Loucy (cell line): ENCODE measurements at regions not wholly inside any gene's neighbourhood (a gene's known extent, or its start where the extent isn't known, plus 50 kb on each side); places are given as distances from the start of the nearest gene placed in this dataset.
"Not testable (repeated sequence)": the region's sequence is repeated elsewhere in the genome, so short reads cannot be mapped to it uniquely, and the experiment has no call there.

Source experiments
- H2AFZ ChIP-seq: fragments of 200-600 bp; sonication (generic); 2 replicates; pipeline ENCODE4 v1.6.0; 2016; ENCODE audit warnings: antibody characterized with exemption, mild to moderate bottlenecking, low read length, moderate library complexity
- H3F3A ChIP-seq: fragments of 200-600 bp; 2 replicates; pipeline ENCODE4 v1.6.0; 2016; ENCODE audit warnings: antibody characterized with exemption, low read depth, mild to moderate bottlenecking
- H3K27me3 ChIP-seq: fragments of 200-600 bp; sonication (generic); 2 replicates; pipeline ENCODE4 v1.6.1; 2014; ENCODE audit warnings: low read length, mild to moderate bottlenecking; ENCODE audit not compliant: insufficient read depth, poor library complexity, severe bottlenecking
- H3K36me3 ChIP-seq: fragments of 200-600 bp; sonication (generic); 2 replicates; pipeline ENCODE4 v1.6.1; 2016; ENCODE audit warnings: low read length; ENCODE audit not compliant: insufficient read depth
- H3K4me1 ChIP-seq: fragments of 200-600 bp; sonication (generic); 2 replicates; pipeline ENCODE4 v1.5.1; 2014; ENCODE audit warnings: low read length, mild to moderate bottlenecking; ENCODE audit not compliant: insufficient read depth, poor library complexity, severe bottlenecking
- H3K4me2 ChIP-seq: fragments of 200-600 bp; sonication (generic); 2 replicates; pipeline ENCODE4 v1.6.0; 2014; ENCODE audit warnings: antibody characterized with exemption, low read length, low read depth, mild to moderate bottlenecking; ENCODE audit not compliant: poor library complexity, severe bottlenecking
- H3K4me3 ChIP-seq: fragments of 200-600 bp; sonication (generic); 2 replicates; pipeline ENCODE4 v1.5.1; 2014; ENCODE audit warnings: low read length, mild to moderate bottlenecking, mixed read lengths; ENCODE audit not compliant: poor library complexity, severe bottlenecking
- H3K79me2 ChIP-seq: fragments of 200-600 bp; sonication (generic); 2 replicates; pipeline ENCODE4 v1.6.1; 2014; ENCODE audit warnings: low read length; ENCODE audit not compliant: insufficient read depth
- H3K9ac ChIP-seq: fragments of 200-600 bp; sonication (generic); 2 replicates; pipeline ENCODE4 v1.6.0; 2014; ENCODE audit warnings: mild to moderate bottlenecking, low read depth, low read length, moderate library complexity; ENCODE audit not compliant: poor library complexity, severe bottlenecking
- H3K9me2 ChIP-seq: fragments of 200-600 bp; sonication (generic); replicated peaks from 2 replicates; pipeline ENCODE4 v1.6.1; 2016; ENCODE audit warnings: low read depth, low read length, mixed read lengths
- H3K9me3 ChIP-seq: fragments of 200-600 bp; sonication (generic); 2 replicates; pipeline ENCODE4 v1.6.1; 2014; ENCODE audit warnings: mild to moderate bottlenecking, antibody characterized with exemption, low read length, low read depth; ENCODE audit not compliant: insufficient read depth
- H4K20me1 ChIP-seq: fragments of 200-600 bp; sonication (generic); 2 replicates; pipeline ENCODE4 v1.6.0; 2014; ENCODE audit warnings: antibody characterized with exemption, low read length, mild to moderate bottlenecking; ENCODE audit not compliant: insufficient read depth, poor library complexity, severe bottlenecking
- CTCF ChIP-seq: fragments of 200-600 bp; sonication (generic); conservative IDR thresholded peaks from 2 replicates; pipeline ENCODE4 v1.5.1; 2014; ENCODE audit warnings: mild to moderate bottlenecking, antibody characterized with exemption, low read length
- EZH2phosphoT487 ChIP-seq: fragments of 200-600 bp; IDR thresholded peaks from 2 replicates; pipeline ENCODE4 v1.6.1; 2018; ENCODE audit warnings: antibody characterized with exemption, mild to moderate bottlenecking, moderate library complexity, borderline replicate concordance

DNA sequence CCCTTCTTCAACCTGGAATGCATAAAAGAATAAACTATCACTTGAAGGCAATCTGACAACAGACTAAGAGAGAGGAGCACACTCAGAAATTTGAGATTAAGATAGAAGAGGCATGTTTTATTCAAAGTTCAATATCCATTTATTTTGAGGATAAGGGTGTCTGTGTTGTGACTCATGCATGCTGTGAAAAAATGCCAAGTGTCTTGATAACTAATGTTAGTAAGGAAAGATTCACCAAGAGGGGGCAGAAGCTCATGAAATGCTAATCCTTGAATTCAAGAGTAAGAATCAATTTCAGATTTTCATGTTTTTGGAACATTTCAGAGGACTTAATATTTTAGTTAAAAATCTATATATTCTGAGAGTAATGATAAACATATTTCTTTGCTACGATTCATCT lies 94.0 kb downstream of the IFI44 start:
- H3K4me1 ChIP-seq: no peaks in the 10 kb centered on the region
- no peaks in the 10 kb centered on the region for H3F3A ChIP-seq
- no peak overlapping the region for H3K4me3 ChIP-seq
- H3K36me3 ChIP-seq: no peaks in the 10 kb centered on the region
- H3K9me2 ChIP-seq: no peaks in the 10 kb centered on the region
- H4K20me1 ChIP-seq: no peaks in the 10 kb centered on the region
- no peaks in the 10 kb centered on the region for H3K79me2 ChIP-seq
- TF ChIP-seq EZH2phosphoT487: no peak
- H3K9ac ChIP-seq: no peak overlapping the region
- H3K27me3 ChIP-seq: no peaks in the 10 kb centered on the region
- no peak overlapping the region for H2AFZ ChIP-seq
- no peak overlapping the region for H3K4me2 ChIP-seq
- no peaks in the 10 kb centered on the region for H3K9me3 ChIP-seq

DNA sequence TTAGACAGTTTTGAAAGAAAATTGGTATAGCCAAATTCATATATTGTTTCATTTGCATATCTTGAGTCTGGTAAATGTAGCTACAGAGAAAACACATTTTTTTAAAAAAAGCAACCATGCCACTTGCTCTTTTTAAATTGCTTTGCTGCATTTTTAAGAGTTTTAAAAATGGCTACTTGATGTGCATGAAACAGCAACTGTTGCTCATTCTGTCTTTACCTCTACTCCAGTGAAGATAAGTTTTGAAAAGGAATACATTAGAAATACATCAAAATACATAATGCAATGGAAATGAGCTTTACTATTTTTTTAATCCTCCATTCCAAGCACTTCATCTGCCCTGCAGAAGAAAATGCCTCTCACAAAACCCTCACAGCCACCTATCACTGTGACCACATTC lies 95.5 kb downstream of the IFI44 start:
- TF ChIP-seq CTCF (no peak), EZH2phosphoT487 (no peak)
- no peaks in the 10 kb centered on the region for H3K9me3 ChIP-seq
- no peak overlapping the region for H2AFZ ChIP-seq
- H3K4me1 ChIP-seq: no peaks in the 10 kb centered on the region
- H3K27me3 ChIP-seq: no peaks in the 10 kb centered on the region
- no peaks in the 10 kb centered on the region for H3K79me2 ChIP-seq
- H3K9ac ChIP-seq: no peak overlapping the region
- H3K4me3 ChIP-seq: no peak overlapping the region
- H3K9me2 ChIP-seq: no peaks in the 10 kb centered on the region
- H4K20me1 ChIP-seq: no peaks in the 10 kb centered on the region
- H3K4me2 ChIP-seq: no peak overlapping the region
- no peaks in the 10 kb centered on the region for H3K36me3 ChIP-seq
- H3F3A ChIP-seq: no peaks in the 10 kb centered on the region

DNA sequence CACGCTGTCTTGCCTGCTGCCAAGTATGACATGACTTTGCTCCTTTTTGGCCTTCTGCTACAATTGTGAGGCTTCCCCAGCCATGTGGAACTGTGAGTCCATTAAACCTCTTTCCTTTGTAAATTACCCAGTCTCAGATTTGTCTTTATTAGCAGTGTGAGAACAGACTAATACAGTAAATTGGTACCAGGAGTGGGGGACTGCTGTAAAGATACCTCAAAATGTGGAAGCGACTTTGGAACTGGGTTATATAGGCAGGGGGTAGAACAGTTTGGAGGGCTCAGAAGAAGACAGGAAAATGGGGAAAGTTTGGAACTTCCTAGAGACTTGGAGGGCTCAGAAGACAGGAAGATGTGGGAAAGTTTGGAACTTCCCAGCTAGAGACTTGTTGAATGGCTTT lies 104.0 kb downstream of the IFI44 start:
- H3K4me1 ChIP-seq, H3K4me3 ChIP-seq, H3K36me3 ChIP-seq, H2AFZ ChIP-seq, H3K9me2 ChIP-seq, H4K20me1 ChIP-seq, H3K9me3 ChIP-seq, H3K4me2 ChIP-seq, H3K27me3 ChIP-seq, H3K79me2 ChIP-seq, H3F3A ChIP-seq, H3K9ac ChIP-seq: not testable (repeated sequence)

DNA sequence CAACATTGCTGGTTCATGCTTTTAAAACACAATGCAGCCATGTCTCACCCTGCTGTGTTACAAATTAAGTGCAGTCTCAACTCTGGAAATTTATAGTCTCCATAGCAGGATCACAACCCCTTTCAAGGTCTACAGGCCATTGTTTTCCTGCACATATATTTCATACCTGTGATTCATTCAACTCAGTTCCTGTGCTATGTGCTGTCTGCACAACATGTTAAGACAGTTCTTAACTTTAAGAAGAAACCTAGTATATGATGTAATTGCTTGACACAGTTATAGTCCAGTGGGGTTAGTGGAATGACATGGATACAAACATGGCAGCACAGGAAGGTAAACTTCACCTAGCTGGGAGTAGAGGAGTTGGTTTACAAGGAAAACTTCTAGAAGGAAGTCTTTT lies 106.4 kb downstream of the IFI44 start:
- H3K27me3 ChIP-seq: no peaks in the 10 kb centered on the region
- H4K20me1 ChIP-seq: no peaks in the 10 kb centered on the region
- no peaks in the 10 kb centered on the region for H3F3A ChIP-seq
- no peak overlapping the region for H3K4me2 ChIP-seq
- H3K9me2 ChIP-seq: no peaks in the 10 kb centered on the region
- TF ChIP-seq CTCF (no peak), EZH2phosphoT487 (no peak)
- no peaks in the 10 kb centered on the region for H3K4me1 ChIP-seq
- no peak overlapping the region for H2AFZ ChIP-seq
- no peak overlapping the region for H3K9ac ChIP-seq
- H3K36me3 ChIP-seq: no peaks in the 10 kb centered on the region
- H3K9me3 ChIP-seq: no peaks in the 10 kb centered on the region
- no peaks in the 10 kb centered on the region for H3K79me2 ChIP-seq
- H3K4me3 ChIP-seq: no peak overlapping the region
